HG03097 (cell line): ENCODE measurements at regions not wholly inside any gene's neighbourhood (a gene's known extent, or its start where the extent isn't known, plus 50 kb on each side); places are given as distances from the start of the nearest gene placed in this dataset.

Experiments used
- ATAC-seq: cut with Tn5 transposase; IDR thresholded peaks from one replicate; pipeline ENCODE4 v1.9.1; 2021; ENCODE audit not compliant: unreplicated experiment, low FRiP score

- no peak for ATAC-seq
Observed at GRCh38 chr13:47539317-47539716, 461.8 kb downstream of the SUCLA2 start.

DNA sequence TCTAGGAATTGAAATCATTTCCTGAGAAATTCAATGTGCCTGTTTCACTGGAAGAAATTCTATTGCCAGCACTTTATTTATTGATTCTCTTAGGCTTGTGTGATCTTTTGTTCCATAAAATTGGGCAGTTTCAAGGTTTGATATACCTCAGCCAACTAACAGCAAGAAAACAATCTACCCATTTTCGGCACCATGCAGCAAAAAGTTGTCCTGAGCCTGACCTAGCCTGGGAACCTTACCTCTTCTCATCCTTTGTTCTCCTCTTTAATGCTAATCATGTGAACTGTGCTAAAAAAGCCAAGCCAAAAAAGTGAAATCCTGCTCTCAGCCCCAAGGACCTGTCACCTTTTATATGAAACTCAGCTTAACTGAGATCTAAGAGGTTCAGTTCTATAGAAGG lies 477.3 kb downstream of the SUCLA2 start:
- ATAC-seq = no peak

- no peak for ATAC-seq
Observed at GRCh38 chr13:47521890-47522487, 479.1 kb downstream of the SUCLA2 start.

- no peak for ATAC-seq
Observed at GRCh38 chr13:47519626-47520025, 481.4 kb downstream of the SUCLA2 start.

DNA sequence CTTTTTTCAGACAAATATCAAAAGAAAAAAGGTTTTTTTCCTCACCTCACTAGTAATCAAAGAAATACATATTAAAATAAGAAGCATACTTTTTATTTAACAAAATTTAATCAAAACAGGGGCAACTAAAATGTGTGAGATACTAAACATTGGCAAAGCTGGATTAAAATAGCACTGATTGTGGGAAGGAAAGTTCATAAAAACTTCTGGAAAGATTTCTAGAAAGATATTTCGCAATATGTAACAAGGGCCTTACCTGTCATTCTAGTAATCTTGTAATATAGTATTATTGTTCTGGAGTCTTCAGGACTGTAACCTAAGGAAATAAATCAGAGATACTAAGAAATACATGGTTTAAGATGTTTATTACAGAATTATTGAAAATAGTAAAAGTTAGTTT lies 482.5 kb downstream of the SUCLA2 start:
- ATAC-seq = no peak

- no peak for ATAC-seq
Observed at GRCh38 chr13:47511647-47512046, 489.4 kb downstream of the SUCLA2 start.

- no peak for ATAC-seq
Observed at GRCh38 chr13:47508527-47509228, 492.4 kb downstream of the SUCLA2 start.

GRCh38 chr13:47503475-47503874 lies 497.6 kb downstream of the SUCLA2 start:
- no peak for ATAC-seq

DNA sequence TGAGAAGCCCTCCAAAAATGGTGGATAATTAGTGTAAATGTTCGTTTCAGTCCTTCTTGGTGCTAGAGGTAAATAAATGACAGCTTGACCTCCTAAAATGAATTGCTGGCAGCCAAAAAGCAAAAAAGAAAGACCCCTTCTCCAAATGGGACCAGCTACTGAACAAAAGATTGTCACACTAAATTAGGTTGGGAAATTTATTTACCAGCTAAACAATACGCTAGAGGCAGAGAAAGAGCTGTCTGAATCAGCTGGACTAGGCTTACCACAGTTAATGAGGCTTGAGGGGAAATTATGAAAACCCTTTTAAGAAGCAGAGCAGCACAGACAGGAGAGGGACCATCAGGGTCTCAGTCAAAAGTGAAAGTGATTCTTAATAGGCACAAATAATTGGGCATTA lies 498.9 kb downstream of the SUCLA2 start:
- ATAC-seq = no peak

DNA sequence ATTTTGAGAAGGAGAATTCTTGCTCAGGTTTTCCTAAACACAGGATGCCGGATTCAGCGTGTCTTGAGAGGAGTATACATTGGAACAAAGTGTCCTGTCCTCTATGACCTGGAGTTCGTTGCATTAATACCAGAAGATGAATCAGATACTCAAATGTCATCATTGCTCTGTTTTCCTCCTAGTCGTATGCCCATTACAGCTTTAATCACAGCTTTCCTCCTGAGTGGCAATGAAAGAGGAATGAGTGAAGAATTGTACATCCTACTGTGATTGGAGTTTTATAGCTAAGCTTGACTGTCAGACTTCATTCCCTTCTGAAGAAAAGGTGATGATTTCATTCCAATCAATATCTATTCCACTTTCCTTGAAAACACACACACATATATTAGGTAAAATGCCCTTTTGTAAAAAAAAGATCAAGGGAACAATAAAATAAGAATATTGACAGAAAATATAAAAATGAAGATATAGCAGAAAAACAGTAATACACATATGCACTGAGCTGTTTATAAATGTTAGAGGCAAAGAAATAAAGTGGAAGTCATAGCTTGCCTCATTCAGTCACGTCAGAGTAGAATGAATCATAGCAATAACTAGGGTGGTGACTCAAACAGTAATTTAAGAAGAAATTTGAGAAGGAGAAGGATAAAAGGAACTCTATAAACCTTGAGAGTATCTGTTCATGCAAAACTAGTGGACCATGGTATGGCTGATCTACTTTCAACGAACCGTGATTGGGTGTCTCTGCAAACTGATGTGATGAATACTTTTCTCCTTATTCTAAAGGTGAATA lies 501.5 kb downstream of the SUCLA2 start:
- ATAC-seq = no peak

DNA sequence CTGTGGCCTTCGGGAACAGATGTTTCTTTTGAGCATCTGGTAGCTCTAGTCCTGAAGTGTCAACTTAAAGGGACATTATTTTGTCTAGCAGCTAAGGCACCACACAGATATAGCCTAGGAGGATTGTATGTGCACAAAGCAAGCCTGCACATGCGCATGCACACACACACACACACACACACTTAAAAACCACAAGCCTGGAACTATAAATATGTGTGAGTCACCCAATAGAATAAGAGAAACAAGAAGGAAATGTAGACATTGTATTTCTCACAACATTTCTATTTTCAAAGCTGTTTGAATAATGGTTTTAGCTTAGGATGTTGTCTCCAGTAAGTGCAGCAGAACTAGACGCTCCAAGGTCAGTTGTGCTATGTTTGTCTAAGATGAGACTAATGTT lies 516.5 kb downstream of the SUCLA2 start:
- no peak for ATAC-seq

GRCh38 chr13:47481536-47481935 lies 519.5 kb downstream of the SUCLA2 start:
- no peak for ATAC-seq

GRCh38 chr13:47480951-47481350 lies 520.1 kb downstream of the SUCLA2 start:
- ATAC-seq = no peak

- ATAC-seq = no peak
Observed at GRCh38 chr13:47480121-47480520, 521.0 kb downstream of the SUCLA2 start.

DNA sequence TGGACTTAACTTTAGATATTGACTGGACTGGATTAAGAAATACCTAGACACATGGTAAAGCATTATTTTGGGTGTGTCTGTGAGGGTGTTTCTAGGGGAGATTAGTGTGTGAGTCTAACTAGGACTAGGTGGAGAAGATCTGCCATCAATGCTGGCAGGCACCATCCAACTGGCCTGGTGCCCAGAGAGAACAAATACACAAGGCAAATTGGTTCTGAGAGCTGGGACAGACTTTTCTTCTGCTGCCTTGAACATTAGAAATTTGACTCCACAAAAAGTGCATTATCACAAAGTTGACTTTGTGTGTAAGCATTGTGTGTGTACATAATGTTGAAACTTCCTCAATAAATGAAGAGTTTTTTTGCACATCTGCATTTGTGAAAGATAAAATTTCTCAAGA lies 522.1 kb downstream of the SUCLA2 start:
- no peak for ATAC-seq

GRCh38 chr13:47475441-47475948 lies 525.6 kb downstream of the SUCLA2 start:
- ATAC-seq = no peak

DNA sequence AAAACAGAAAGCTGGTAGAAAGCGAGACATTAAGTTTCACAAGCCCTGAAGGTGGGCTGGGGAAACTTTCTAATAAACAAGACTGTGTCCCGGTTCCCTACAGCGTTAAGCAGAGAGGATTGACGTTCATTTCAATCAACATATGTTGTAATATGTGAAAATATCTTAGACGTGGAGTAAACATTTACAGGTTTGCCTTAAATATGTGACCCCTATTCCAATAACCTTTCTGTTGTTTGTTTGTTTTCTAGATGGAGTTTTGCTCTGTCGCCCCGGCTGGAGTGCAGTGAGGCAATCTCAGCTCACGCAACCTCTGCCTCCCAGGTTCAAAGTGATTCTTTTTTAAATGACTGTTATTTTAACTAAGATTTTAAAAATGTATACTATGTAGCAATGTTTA lies 526.2 kb downstream of the SUCLA2 start:
- ATAC-seq = no peak

- ATAC-seq = no peak
Observed at GRCh38 chr13:47474326-47474725, 526.7 kb downstream of the SUCLA2 start.

- ATAC-seq = no peak
Observed at GRCh38 chr13:47472516-47472915, 528.6 kb downstream of the SUCLA2 start.

- ATAC-seq = no peak
Observed at GRCh38 chr13:47463726-47464125, 537.3 kb downstream of the SUCLA2 start.

- ATAC-seq = no peak
Observed at GRCh38 chr13:47463002-47463401, 538.1 kb downstream of the SUCLA2 start.

DNA sequence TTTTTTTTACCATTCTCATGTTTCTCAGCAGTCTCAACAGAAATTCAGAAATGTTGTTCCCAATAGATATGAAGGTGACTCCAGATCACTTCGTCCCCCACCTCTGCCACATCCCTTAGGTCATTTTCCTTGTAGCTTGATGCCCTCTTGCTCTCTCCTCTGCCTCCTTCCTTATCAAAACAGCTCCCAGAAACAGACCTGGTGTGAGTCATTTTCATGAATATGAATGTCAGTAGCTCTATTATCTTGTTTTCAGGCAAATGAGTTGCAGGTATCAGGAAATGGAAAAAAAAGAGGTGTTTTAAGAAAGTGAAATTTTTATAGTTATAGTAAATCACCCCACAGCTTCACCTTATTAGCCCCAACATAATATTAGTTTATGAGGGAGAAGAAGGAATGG lies 539.3 kb downstream of the SUCLA2 start:
- no peak for ATAC-seq
